HG03159 (cell line): ENCODE measurements at regions not wholly inside any gene's neighbourhood (a gene's known extent, or its start where the extent isn't known, plus 50 kb on each side); places are given as distances from the start of the nearest gene placed in this dataset.
"Not testable (repeated sequence)": the region's sequence is repeated elsewhere in the genome, so short reads cannot be mapped to it uniquely, and the experiment has no call there.

Experiments used
- ATAC-seq: cut with Tn5 transposase; IDR thresholded peaks from one replicate; pipeline ENCODE4 v1.9.1; 2021; ENCODE audit warnings: mild to moderate bottlenecking, moderate library complexity; ENCODE audit not compliant: unreplicated experiment

DNA sequence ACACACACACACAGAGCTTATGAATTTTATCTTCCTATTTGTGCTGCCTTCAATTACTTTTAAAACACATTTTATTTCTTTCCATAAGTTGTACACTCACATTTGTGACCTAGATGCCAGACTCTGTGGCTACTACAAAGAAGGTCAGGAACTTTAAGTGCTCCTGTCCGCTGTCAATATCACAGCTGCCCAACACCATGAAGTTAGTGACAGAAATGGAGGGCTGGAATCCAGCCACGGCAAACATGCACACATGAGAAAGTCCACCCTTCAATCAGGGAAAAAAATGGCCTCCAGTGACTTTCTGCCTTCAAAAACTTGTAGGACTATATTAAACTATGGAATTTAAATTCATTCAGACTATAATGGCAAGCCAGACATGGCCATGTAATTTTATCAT is 334.4 kb upstream of the FSTL5 start:
- no peak for ATAC-seq

DNA sequence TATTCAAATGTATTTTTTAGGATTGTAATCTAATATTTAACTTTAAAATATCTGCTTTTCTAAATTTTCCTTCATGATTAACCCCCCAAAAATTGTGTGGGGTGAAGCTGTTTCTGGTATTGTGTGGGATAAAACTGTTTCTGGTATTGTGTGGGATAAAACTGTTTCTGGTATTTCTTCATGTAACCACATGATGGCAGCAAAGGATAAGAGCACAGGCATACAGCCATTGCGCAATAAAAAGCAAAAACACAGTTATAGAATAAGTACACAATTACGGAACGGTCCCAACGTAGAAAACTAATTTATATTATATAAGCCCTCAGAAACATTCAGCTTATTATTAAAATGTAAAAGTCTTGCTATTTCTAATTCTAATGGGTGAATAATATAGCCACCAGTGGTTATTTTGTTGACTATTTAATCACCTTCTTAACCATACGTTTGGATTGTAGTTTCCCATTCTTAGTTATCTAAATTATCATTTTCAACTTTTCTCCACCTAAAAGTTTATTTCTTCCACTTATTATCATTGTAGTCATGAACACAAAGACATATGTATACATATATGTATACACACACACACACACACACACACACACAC is 333.9 kb upstream of the FSTL5 start:
- ATAC-seq: peak; percentile 65

DNA sequence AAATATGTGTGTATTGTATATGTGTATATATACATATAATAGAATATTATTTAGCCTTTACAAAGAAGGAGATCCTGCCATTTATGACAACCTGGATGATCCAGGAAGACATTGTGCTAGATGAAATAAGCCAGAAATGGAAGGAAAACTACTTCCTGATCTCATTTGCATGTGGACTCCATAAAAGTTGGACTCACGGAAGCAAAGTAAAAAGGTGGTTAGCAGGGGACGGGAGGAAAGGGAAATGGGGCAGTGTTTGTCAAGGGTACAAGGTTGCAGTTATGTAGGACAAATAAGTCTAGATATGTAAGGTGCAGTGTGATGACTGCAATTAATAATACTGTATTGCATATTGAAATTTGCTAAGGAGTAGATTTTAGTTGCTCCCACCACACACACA is 331.1 kb upstream of the FSTL5 start:
- ATAC-seq: no peak

DNA sequence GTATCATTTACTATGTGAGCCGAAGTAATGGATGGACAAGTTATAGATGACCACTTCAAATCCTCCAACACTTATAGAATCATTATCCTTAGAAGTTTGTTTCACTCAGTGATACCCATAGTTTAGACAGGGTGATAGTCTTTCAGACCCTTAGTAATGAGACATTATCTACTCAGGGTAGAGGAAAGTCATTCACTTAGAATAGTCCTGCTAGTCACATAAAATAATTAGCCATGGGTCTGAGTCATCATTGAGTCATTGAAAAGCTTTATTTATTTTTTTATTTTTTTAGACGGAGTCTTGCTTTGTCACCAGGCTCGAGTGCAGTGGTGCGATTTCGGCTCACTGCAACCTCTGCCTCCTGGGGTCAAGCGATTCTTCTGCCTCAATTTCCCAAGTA is 321.7 kb upstream of the FSTL5 start:
- no peak for ATAC-seq

DNA sequence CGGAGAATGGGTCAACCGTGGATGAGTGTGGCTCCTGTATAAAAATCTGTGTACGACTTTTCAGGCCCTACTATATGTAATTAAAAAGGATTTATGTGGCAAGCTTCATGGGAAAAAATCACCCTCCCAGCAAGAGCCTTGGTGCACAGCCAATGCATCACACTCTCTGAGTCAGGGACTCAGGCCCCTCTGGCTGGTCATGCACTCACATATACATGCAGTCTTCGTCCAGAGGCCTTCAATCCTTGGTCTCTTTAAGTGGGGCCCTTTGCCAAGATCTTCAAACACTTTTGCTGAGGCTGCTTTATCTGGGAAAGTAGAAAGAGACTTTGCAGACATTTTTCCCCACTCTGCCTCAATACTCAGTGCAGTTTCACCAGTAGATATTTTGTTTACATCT is 311.4 kb upstream of the FSTL5 start:
- ATAC-seq: no peak

DNA sequence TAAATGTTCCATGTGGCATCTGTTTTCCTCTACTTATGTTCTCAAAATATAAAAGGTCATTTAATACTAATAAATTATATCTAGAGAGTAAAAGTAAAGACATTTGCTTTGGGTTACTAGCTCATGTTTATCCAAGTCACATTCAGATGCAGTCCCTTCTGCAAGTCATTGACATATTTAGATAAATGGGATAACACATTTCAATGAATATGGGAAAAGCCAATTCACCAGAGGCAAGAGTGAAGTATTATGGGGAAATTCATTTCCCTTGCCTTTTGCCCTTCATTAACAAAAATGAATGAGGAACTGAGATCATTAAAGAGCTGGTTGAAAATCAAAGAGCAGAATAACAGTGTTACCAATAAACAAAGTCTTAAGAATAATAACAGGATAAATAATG is 306.2 kb upstream of the FSTL5 start:
- ATAC-seq: no peak

DNA sequence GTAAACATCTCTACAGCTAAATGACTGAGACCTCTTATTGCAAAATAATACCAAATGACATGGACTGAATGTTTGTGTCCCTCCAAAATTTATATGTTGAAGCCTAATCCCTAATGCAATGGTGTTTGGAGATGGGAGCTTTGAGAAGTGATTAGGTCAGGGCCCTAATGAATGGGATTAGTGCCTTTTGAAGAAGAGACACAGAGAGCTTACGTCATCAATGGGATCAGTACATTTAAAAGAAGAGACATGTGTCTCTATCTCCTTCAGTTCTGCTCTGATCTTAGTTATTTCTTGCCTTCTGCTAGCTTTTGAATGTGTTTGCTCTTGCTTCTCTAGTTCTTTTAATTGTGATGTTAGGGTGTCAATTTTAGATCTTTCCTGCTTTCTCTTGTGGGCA is 301.6 kb upstream of the FSTL5 start:
- not testable (repeated sequence) for ATAC-seq

DNA sequence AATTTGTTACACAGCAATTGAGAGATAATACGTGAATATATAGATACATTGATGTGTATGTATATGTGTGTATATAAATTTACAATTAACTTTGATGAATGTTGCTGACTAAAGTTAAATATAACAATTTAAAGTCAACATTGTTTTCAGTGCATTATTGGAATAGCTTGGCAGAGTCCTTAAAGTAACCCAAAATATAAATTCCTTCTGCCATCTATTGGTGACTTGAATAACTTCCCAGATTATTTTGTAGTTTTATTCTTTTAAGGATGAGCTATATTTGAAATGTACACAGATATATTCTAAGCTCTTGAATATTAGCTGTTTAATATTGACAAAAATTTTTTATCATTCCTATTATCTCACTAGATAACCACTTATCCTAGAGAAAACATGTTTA is 298.2 kb upstream of the FSTL5 start:
- ATAC-seq: no peak

DNA sequence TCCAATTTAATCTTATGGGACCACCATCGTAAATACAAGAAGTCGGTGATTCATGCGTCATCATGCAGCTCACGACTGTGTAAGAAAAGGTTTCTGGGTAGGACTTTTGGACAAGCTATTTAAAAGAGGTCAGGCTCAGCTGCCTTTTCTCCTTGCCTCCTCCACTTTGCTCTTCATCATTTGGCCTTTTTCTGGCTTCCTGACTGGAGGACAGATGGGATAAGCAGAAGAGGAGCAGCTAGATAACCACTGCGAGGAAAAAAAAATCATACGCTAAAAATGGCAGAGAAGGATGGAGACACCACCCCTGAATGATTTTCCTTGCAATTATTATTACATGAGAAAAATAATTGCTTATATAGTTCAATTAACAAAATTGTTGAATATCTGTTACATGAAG is 294.3 kb upstream of the FSTL5 start:
- ATAC-seq: no peak

DNA sequence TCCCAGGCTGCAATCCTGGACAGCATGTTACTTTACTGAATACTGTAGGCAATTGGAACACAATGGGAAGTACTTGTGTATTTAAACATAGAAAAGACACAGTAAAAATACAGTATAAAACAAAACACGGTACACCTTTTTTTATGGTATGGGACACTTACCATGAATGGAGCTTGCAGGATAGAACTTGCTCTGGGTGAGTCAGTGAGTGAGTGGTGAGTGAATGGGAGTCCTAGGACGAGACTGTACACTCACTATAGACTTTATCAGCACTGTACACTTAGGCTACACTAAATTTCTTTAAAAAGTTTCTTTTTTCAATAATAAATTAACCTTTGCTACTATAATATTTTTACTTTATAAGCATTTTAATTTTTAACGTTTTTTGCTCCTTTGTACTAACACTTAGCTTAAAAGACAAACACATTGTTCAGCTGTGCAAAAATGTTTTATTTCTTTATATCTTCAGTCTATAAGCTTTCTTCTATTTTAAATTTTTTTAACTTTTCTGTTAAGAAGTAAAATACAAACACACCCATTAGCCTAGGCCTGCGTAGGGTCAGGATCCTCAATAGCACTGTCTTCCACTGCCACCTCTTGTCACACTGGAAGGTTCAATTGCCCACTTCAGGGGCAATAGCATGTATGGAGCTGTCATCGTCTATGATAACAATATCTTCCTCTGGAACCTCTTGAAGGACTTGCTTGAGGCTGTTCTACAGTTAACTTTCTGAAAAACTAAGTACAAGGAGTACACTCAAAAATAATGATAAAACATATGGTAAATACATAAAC is 293.5 kb upstream of the FSTL5 start:
- ATAC-seq: no peak

DNA sequence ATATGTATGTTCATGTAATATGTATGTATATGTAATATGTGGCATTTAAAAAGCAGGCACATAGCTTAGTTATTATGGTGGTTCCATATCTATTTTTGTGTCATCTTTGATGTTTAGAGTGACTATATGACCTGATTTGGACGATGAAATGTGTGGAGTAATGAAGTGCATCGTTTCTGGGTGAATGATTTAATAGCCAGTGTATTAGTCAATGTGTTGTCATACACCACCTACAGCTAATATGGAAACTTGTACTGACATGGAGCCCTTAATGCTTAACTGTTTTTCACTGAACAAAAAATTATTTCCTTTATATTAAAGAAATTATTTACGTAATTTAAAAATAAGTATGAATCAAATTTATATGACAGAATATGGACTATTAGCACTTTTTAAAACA is 292.3 kb upstream of the FSTL5 start:
- no peak for ATAC-seq

DNA sequence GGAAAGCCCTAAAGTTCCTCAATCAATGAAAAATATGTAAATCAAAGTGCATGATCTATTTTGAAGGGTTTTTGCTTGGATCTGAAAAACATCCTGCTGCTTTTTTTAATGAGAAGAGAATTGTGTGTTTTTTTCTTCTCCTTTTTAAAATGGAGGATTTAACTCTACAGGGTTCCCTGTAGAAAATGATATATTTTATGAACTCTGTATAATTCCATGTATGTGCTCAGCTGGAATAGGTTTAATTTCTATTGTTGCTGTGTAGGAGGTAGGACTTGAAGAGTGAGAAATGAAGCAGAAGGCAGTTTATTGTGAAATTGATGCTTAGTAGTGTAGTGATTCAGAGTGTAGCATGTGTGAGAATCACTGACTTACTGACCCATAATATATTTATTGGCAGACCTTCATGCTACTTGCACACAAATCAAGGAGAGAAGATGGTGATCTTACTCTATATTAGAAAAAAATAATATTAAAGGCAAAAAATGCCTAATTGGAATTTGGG is 286.8 kb upstream of the FSTL5 start:
- ATAC-seq: no peak

DNA sequence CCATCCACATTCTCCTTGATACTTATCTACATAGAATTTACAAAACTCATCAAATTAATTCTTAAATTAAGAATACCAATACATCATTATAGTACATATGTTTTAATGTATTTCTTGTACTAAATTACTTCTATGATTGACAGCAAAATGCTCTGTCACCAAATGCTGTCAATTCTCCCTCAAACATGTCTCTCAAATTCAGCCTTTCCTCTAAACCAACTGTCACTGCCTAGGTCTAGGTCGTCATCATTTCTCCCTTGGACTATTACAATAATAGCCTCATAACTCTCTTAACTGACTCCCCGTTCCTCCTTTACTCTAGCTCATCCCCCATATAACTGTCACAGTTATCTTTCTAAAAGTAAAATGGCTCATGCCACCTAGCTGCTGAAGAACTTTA is 279.7 kb upstream of the FSTL5 start:
- no peak for ATAC-seq

DNA sequence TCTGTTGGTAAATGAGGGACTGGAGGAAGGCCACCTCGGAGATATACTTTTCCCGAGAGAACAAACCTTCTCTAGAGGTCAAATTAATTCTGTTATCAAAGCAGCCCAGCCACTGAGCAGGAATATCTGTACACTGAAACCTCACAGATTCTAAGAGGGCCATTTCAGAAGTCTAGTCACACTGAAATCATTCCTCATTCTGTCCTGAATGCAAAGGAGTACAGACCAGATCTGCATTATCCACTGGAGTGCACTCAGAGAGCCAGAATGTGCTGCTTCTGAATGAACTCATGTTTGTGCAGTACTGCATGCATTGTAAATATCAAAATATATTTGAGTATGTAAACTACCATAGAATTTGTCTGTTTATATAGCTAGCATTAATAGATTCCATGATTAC is 278.3 kb upstream of the FSTL5 start:
- ATAC-seq: no peak

DNA sequence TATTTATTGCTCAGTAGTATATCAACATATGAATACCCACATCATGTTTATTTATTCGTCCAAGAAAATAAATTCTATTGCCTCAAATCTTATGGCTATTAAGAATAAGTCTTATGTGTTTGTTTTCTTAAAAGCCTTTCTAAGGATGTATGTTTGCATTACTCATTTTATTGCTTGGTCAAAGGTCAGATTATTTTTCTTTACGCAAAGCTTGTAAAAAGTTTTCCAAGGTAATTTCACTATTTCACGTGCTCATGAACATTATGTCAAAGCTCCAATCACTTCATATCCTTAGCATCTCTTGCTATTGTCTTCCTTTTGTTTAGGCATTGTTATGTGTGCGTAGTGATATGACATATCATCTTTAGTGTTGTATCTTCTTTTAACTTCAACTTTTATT is 258.5 kb upstream of the FSTL5 start:
- no peak for ATAC-seq

DNA sequence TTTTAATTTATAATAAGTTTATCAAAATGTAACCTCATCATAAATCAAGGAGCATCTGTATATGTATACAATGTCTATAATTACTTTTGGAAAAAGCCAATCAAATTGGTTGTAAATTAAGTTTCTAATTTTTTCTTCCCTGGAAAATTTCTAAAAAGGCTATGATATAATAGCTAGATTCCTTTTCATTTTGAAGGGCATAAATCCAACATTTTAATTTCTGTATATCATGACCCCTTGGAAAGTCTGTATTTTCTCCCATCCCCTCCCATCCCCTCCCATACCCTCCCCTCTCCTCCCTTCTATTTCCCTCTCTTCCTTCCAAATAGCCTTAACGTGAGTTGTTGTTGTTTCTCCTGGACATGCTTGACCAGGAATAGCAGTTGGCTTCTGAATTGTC is 247.1 kb upstream of the FSTL5 start:
- ATAC-seq: no peak

DNA sequence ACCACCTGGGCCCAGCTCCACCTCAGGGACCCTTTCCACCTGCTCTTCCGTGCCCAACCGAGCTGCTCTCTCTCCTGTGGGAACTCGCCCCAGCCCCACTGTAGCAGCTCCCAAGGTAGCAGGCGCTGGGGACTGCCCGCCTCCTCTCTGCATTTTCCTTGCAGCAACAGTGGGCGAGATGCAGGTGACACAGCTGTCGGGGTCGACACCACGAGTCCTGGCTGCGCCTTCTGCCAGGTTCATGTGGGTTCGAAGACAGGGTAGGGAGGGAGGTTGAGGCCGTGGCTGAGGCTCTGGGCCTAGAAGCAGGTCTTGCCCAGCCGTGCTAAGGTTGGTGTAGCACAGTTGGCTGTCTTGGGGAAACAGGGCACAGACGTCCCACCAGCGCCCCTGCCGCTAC is 245.2 kb upstream of the FSTL5 start:
- ATAC-seq: no peak

DNA sequence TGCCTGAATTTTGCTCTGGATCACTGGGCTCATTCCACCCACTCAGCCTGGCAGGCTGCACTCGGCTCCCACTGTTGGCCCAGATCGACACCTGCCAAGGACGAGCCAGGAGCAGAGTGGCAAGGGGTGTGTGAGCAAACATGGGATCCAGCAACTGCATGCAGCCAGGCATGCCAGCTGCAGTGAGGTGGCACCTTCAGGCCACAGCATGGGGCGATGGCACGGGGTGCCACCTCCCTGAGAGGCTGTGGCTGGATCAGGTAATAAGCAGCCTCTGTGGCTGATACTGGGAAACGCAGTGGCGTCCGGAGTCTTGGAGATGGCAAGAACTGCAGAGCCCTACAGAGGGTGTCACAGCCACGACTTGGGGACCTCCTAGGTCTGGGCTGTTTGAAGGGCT is 244.5 kb upstream of the FSTL5 start:
- ATAC-seq: no peak

DNA sequence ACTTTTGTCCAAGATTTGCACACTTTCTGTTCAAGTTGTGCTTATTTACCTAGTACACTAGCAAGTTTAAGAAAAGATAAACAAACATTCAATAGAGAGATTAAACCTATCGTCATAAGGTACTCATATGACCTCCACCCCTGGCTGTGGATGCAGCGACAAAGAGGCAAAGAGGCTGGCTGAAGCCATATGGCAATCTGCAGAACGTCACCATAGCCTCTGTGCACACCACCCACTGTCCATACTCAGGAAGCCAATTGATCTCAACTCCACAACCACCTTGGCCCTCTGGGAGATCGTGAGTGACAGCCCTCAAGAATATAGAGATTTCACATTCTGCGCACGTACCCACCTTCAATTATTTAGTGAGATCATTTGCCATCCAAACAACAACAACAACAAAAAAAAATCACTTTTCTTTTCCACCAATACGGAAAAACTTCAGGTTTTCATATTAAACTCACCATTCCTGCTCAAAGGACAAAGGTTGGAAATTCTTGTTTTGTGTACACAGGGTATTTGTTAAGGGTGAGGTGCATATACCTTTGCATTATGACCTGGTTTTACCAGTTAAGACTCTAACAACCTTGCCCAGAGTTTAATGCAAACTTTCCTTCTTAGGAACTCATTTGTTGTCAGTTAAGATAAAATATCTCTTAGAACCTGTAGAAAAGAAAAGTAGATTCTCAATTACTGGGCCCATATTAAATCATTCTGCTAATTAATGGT is 243.0 kb upstream of the FSTL5 start:
- ATAC-seq: no peak

DNA sequence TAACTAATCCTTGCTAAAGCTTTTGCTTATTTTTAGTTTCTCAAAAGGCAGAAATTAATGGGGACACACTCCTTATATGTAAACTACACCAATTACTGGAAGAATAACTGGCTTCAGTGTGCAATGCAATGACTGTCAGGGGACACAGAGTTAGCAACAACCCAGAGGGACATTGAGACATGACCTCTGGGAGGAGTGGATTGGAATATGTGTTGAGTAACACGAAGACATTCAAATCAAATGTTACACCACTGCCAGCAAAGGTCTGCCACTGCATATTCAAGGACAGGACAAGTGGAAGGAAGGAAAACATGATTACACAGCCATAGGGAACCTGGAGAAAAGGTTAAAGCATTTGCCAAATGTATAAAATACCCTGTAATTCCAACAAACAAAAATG is 240.1 kb upstream of the FSTL5 start:
- ATAC-seq: no peak

DNA sequence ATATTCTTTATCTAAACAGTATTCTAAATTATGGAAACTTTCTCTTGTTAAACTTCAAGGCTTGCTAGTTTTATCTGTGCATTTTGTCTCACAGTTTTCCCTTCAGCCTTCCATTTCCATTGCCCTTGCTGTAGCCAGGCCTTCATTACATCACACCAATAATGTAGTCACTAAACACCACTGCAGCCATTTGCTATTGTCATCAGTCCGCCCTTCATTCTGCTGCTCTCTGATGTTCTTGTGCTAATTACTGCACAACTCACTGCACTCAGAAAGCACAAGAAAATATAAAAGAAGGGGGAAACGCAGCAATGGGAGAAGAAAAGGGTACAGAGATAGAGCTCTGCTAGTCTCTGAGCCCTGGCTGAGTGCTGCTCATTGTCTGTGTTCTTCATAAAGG is 239.6 kb upstream of the FSTL5 start:
- ATAC-seq: no peak

DNA sequence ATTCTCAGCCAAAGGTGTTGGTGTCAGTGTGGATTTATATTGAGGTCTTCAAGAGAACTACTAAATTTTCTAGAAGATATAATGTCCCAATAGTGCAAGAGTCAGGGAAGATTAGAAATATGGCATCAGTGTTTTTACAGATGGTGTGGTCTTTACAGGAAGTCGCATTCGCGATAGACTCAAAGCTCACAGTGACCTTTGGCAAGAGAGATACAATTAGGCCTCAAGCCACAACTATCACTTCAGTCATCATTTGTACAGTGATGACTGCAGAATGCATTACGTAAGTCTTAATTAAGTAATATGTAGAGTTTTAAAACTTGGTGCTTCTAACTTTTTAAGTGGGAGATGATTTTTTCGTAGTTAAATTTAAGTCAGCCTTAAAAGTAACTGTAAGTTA is 237.2 kb upstream of the FSTL5 start:
- ATAC-seq: no peak
